WTC11 (cell line): ENCODE measurements at regions not wholly inside any gene's neighbourhood (a gene's known extent, or its start where the extent isn't known, plus 50 kb on each side); places are given as distances from the start of the nearest gene placed in this dataset.

Experiments
- ATAC-seq: fragments of 200-7000 bp; cut with Tn5 transposase; 2 replicates; pipeline ENCODE4 v1.10.0; 2021; ENCODE audit warnings: mild to moderate bottlenecking, moderate library complexity
- CTCF ChIA-PET: fragments of 300-600 bp; sonication (Branson Sonifier 250); formaldehyde crosslinking; loops from one replicate; lab custom pipeline; 2021; ENCODE audit warnings: antibody characterized with exemption; lab: Charles Lee
- POLR2A ChIA-PET: fragments of 350-600 bp; sonication (Branson Sonifier 250); formaldehyde crosslinking; loops from one replicate; lab custom pipeline; 2021; ENCODE audit warnings: antibody characterized with exemption; lab: Charles Lee
- DNase-seq: peaks from one replicate; pipeline ENCODE4 v3.0.0; 2021; ENCODE audit warnings: low spot score
- H3K27ac Mint-ChIP-seq: 2 replicates; pipeline ENCODE4 v1.8.0; 2021; ENCODE audit warnings: mixed read lengths
- H3K27me3 Mint-ChIP-seq: 2 replicates; pipeline ENCODE4 v1.8.0; 2021; ENCODE audit warnings: low read depth, mild to moderate bottlenecking, moderate library complexity, mixed read lengths
- H3K36me3 Mint-ChIP-seq: 2 replicates; pipeline ENCODE4 v1.8.0; 2021; ENCODE audit warnings: mixed read lengths
- H3K4me1 Mint-ChIP-seq: 2 replicates; pipeline ENCODE4 v1.8.0; 2022; ENCODE audit warnings: mixed read lengths
- H3K4me3 Mint-ChIP-seq: 2 replicates; pipeline ENCODE4 v1.8.0; 2021; ENCODE audit warnings: mild to moderate bottlenecking, moderate library complexity, mixed read lengths
- H3K9me3 Mint-ChIP-seq: 2 replicates; pipeline ENCODE4 v1.8.0; 2021; ENCODE audit warnings: mixed read lengths
- EMX1 ChIP-seq: fragments of 250-450 bp; sonication (Bioruptor Pico); IDR thresholded peaks from 2 replicates; pipeline ENCODE4 v1.8.0; 2021; ENCODE audit warnings: mild to moderate bottlenecking
- FOXJ3 ChIP-seq: sonication (generic); formaldehyde crosslinking; IDR thresholded peaks from 2 replicates; pipeline ENCODE4 v1.9.0; 2021; ENCODE audit warnings: missing genetic modification reagents, mild to moderate bottlenecking, borderline replicate concordance
- MAX ChIP-seq: sonication (generic); formaldehyde crosslinking; IDR thresholded peaks from 2 replicates; pipeline ENCODE4 v1.8.0; 2022; ENCODE audit warnings: mild to moderate bottlenecking, missing genetic modification reagents
- OVOL2 ChIP-seq: fragments of 250-450 bp; sonication (Bioruptor Pico); IDR thresholded peaks from 2 replicates; pipeline ENCODE4 v1.9.0; 2021; ENCODE audit warnings: mild to moderate bottlenecking, borderline replicate concordance
- RELA ChIP-seq: sonication (generic); formaldehyde crosslinking; IDR thresholded peaks from 2 replicates; pipeline ENCODE4 v1.8.1; 2022; ENCODE audit warnings: missing genetic modification reagents, mild to moderate bottlenecking, borderline replicate concordance
- RORB ChIP-seq: fragments of 250-450 bp; sonication (Bioruptor Pico); IDR thresholded peaks from 2 replicates; pipeline ENCODE4 v1.9.0; 2021; ENCODE audit warnings: mild to moderate bottlenecking
- TCF7 ChIP-seq: sonication (generic); formaldehyde crosslinking; IDR thresholded peaks from 2 replicates; pipeline ENCODE4 v1.8.0; 2022; ENCODE audit warnings: mild to moderate bottlenecking, low read depth, missing genetic modification reagents, moderate library complexity
- ZMAT4 ChIP-seq: fragments of 250-450 bp; sonication (Bioruptor Pico); IDR thresholded peaks from 2 replicates; pipeline ENCODE4 v1.9.0; 2021; ENCODE audit warnings: mild to moderate bottlenecking
- ZNF121 ChIP-seq: sonication (generic); formaldehyde crosslinking; IDR thresholded peaks from 2 replicates; pipeline ENCODE4 v1.8.0; 2023; ENCODE audit warnings: missing genetic modification reagents
- ZNF138 ChIP-seq: sonication (generic); formaldehyde crosslinking; conservative IDR thresholded peaks from 2 replicates; pipeline ENCODE4 v1.8.1; 2022; ENCODE audit warnings: mild to moderate bottlenecking, moderate library complexity, missing genetic modification reagents
- ZNF396 ChIP-seq: fragments of 250-450 bp; sonication (Bioruptor Pico); IDR thresholded peaks from 2 replicates; pipeline ENCODE4 v1.8.0; 2021; ENCODE audit warnings: mild to moderate bottlenecking, moderate library complexity, borderline replicate concordance
- ZNF416 ChIP-seq: fragments of 250-450 bp; sonication (Bioruptor Pico); IDR thresholded peaks from 2 replicates; pipeline ENCODE4 v1.9.0; 2021; ENCODE audit warnings: mild to moderate bottlenecking, inconsistent platforms
- ZNF423 ChIP-seq: fragments of 250-450 bp; sonication (Bioruptor Pico); IDR thresholded peaks from 2 replicates; pipeline ENCODE4 v2.1.2; 2022; ENCODE audit warnings: mild to moderate bottlenecking, moderate library complexity
- ZNF425 ChIP-seq: fragments of 250-450 bp; sonication (Bioruptor Pico); conservative IDR thresholded peaks from 2 replicates; pipeline ENCODE4 v1.9.0; 2021; ENCODE audit warnings: mild to moderate bottlenecking
- ZNF512 ChIP-seq: sonication (generic); formaldehyde crosslinking; IDR thresholded peaks from 2 replicates; pipeline ENCODE4 v1.8.1; 2022; ENCODE audit warnings: missing genetic modification reagents, borderline replicate concordance
- TF ChIP-seq, protein P1 (sequence below): sonication (generic); formaldehyde crosslinking; IDR thresholded peaks from 2 replicates; pipeline ENCODE4 v1.8.0; 2022; ENCODE audit warnings: mild to moderate bottlenecking, missing genetic modification reagents
- TF ChIP-seq, protein P2 (sequence below): sonication (generic); formaldehyde crosslinking; IDR thresholded peaks from 2 replicates; pipeline ENCODE4 v1.8.0; 2023; ENCODE audit warnings: missing genetic modification reagents
- TF ChIP-seq, protein P3 (sequence below): sonication (generic); formaldehyde crosslinking; IDR thresholded peaks from 2 replicates; pipeline ENCODE4 v1.8.1; 2022; ENCODE audit warnings: low read depth, missing genetic modification reagents, borderline replicate concordance
- TF ChIP-seq, protein P4 (sequence below): sonication (generic); formaldehyde crosslinking; IDR thresholded peaks from 2 replicates; pipeline ENCODE4 v1.8.1; 2023; ENCODE audit warnings: mild to moderate bottlenecking, missing genetic modification reagents
- TF ChIP-seq, protein P5 (sequence below): sonication (generic); formaldehyde crosslinking; IDR thresholded peaks from 2 replicates; pipeline ENCODE4 v1.8.1; 2023; ENCODE audit warnings: mild to moderate bottlenecking, missing genetic modification reagents, moderate library complexity

GRCh38 chr5:159422910-159423309, 92.6 kb upstream of the IL12B start:
- Mint-ChIP-seq H3K4me1 (peaks cover 10% of the 10 kb centered on the region), H3K27ac (no peak overlapping the region)

GRCh38 chr5:159424123-159424522, 93.8 kb upstream of the IL12B start:
- ChIA-PET CTCF (no interaction called here), POLR2A (no interaction called here)
- no peak overlapping the region for H3K4me3 Mint-ChIP-seq
- H3K36me3 Mint-ChIP-seq, result no peaks in the 10 kb centered on the region
- H3K27me3 Mint-ChIP-seq, result no peaks in the 10 kb centered on the region; the same call in 1 of the 2 replicates
- H3K4me1 Mint-ChIP-seq, result peaks cover under 1% of the 10 kb centered on the region; the same call in 1 of the 2 replicates
- H3K9me3 Mint-ChIP-seq, result no peaks in the 10 kb centered on the region
- TF ChIP-seq RELA (no peak), ZNF423 (CRISPR knock-in tag) (no peak), TCF7 (CRISPR knock-in tag) (no peak), ZNF138 (CRISPR knock-in tag) (no peak), OVOL2 (CRISPR knock-in tag) (no peak), ZNF396 (no peak)
- H3K27ac Mint-ChIP-seq, result no peak overlapping the region
- ATAC-seq (no peak), DNase-seq (no peak)

More at GRCh38 chr5:159422910-159423309, 92.6 kb upstream of the IL12B start:
- DNase-seq (no peak), ATAC-seq (no peak)
- Mint-ChIP-seq H3K9me3 (no peaks in the 10 kb centered on the region), H3K4me3 (no peak overlapping the region), H3K36me3 (no peaks in the 10 kb centered on the region), H3K27me3 (no peaks in the 10 kb centered on the region; the same call in 1 of the 2 replicates)
- TF ChIP-seq EMX1 (CRISPR knock-in tag), result no peak
- ChIA-PET POLR2A (no interaction called here), CTCF (no interaction called here)

- Mint-ChIP-seq H3K4me3 (no peak overlapping the region), H3K36me3 (no peaks in the 10 kb centered on the region), H3K9me3 (peaks cover 4% of the 10 kb centered on the region; the same call in 1 of the 2 replicates), H3K4me1 (no peaks in the 10 kb centered on the region), H3K27ac (no peak overlapping the region), H3K27me3 (no peaks in the 10 kb centered on the region; the same call in 1 of the 2 replicates)
- POLR2A ChIA-PET, result no interaction called here
- CTCF ChIA-PET, result interaction anchor here (1.0 to 1.5 kb wide), 2 partner anchors 95 to 270 kb away, joined by 3 to 4 read pairs; no protein-coding TSS in a partner anchor
- no peak for DNase-seq
- ATAC-seq, result no peak
- TF ChIP-seq ZMAT4 (CRISPR knock-in tag) (no peak), TCF7 (CRISPR knock-in tag) (no peak), ZNF512 (no peak), ZNF396 (no peak), ZNF425 (CRISPR knock-in tag) (no peak), ZNF416 (CRISPR knock-in tag) (no peak), ZNF138 (CRISPR knock-in tag) (no peak), MAX (no peak), ZNF121 (CRISPR knock-in tag) (no peak), RORB (CRISPR knock-in tag) (no peak), FOXJ3 (no peak)
- TF ChIP-seq, protein P1, sequence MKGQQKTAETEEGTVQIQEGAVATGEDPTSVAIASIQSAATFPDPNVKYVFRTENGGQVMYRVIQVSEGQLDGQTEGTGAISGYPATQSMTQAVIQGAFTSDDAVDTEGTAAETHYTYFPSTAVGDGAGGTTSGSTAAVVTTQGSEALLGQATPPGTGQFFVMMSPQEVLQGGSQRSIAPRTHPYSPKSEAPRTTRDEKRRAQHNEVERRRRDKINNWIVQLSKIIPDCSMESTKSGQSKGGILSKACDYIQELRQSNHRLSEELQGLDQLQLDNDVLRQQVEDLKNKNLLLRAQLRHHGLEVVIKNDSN, result no peak
- TF ChIP-seq, protein P2, sequence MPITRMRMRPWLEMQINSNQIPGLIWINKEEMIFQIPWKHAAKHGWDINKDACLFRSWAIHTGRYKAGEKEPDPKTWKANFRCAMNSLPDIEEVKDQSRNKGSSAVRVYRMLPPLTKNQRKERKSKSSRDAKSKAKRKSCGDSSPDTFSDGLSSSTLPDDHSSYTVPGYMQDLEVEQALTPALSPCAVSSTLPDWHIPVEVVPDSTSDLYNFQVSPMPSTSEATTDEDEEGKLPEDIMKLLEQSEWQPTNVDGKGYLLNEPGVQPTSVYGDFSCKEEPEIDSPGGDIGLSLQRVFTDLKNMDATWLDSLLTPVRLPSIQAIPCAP (CRISPR knock-in tag), result no peak
- TF ChIP-seq, protein P3, sequence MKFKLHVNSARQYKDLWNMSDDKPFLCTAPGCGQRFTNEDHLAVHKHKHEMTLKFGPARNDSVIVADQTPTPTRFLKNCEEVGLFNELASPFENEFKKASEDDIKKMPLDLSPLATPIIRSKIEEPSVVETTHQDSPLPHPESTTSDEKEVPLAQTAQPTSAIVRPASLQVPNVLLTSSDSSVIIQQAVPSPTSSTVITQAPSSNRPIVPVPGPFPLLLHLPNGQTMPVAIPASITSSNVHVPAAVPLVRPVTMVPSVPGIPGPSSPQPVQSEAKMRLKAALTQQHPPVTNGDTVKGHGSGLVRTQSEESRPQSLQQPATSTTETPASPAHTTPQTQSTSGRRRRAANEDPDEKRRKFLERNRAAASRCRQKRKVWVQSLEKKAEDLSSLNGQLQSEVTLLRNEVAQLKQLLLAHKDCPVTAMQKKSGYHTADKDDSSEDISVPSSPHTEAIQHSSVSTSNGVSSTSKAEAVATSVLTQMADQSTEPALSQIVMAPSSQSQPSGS (CRISPR knock-in tag), result no peak
- TF ChIP-seq, protein P4, sequence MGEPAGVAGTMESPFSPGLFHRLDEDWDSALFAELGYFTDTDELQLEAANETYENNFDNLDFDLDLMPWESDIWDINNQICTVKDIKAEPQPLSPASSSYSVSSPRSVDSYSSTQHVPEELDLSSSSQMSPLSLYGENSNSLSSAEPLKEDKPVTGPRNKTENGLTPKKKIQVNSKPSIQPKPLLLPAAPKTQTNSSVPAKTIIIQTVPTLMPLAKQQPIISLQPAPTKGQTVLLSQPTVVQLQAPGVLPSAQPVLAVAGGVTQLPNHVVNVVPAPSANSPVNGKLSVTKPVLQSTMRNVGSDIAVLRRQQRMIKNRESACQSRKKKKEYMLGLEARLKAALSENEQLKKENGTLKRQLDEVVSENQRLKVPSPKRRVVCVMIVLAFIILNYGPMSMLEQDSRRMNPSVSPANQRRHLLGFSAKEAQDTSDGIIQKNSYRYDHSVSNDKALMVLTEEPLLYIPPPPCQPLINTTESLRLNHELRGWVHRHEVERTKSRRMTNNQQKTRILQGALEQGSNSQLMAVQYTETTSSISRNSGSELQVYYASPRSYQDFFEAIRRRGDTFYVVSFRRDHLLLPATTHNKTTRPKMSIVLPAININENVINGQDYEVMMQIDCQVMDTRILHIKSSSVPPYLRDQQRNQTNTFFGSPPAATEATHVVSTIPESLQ, result no peak
- TF ChIP-seq, protein P5, sequence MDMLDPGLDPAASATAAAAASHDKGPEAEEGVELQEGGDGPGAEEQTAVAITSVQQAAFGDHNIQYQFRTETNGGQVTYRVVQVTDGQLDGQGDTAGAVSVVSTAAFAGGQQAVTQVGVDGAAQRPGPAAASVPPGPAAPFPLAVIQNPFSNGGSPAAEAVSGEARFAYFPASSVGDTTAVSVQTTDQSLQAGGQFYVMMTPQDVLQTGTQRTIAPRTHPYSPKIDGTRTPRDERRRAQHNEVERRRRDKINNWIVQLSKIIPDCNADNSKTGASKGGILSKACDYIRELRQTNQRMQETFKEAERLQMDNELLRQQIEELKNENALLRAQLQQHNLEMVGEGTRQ (CRISPR knock-in tag), result no peak
Measured at GRCh38 chr5:159426694-159427093, 96.4 kb upstream of the IL12B start.
